Memory B cell (primary cell): ENCODE measurements at regions not wholly inside any gene's neighbourhood (a gene's known extent, or its start where the extent isn't known, plus 50 kb on each side); places are given as distances from the start of the nearest gene placed in this dataset.
"Not testable (repeated sequence)": the region's sequence is repeated elsewhere in the genome, so short reads cannot be mapped to it uniquely, and the experiment has no call there.

Experiments used
- ATAC-seq: fragments of 150-1000 bp; cut with Tn5 transposase; 2 replicates; pipeline ENCODE4 v1.10.0; 2021; ENCODE audit warnings: low read depth, mild to moderate bottlenecking, moderate library complexity
- DNase-seq, 2 donors: peaks; one replicate each; pipeline ENCODE4 v3.0.0; 2022; ENCODE audit warnings: low spot score in 2 of 2
- H3K27ac Mint-ChIP-seq: one replicate; pipeline ENCODE4 v1.8.0; 2022; ENCODE audit warnings: mild to moderate bottlenecking, moderate library complexity, mixed read lengths
- H3K27me3 Mint-ChIP-seq: one replicate; pipeline ENCODE4 v1.8.0; 2022; ENCODE audit warnings: mixed read lengths
- H3K36me3 Mint-ChIP-seq: one replicate; pipeline ENCODE4 v1.8.0; 2022; ENCODE audit warnings: mild to moderate bottlenecking, mixed read lengths
- H3K4me1 Mint-ChIP-seq: one replicate; pipeline ENCODE4 v1.8.0; 2022; ENCODE audit warnings: mixed read lengths
- H3K4me3 Mint-ChIP-seq: one replicate; pipeline ENCODE4 v1.8.0; 2022; ENCODE audit warnings: mild to moderate bottlenecking, moderate library complexity, mixed read lengths
- H3K9me3 Mint-ChIP-seq: one replicate; pipeline ENCODE4 v1.8.0; 2022; ENCODE audit warnings: mixed read lengths

- H3K9me3 Mint-ChIP-seq, result no peaks in the 10 kb centered on the region
- no peak overlapping the region for H3K4me3 Mint-ChIP-seq
- H3K27me3 Mint-ChIP-seq, result no peaks in the 10 kb centered on the region
Observed at GRCh38 chr14:86065407-86065806, 535.5 kb downstream of the FLRT2 start.

GRCh38 chr14:86064595-86064994 lies 534.7 kb downstream of the FLRT2 start:
- H3K27me3 Mint-ChIP-seq, H3K27ac Mint-ChIP-seq: not testable (repeated sequence)

More at GRCh38 chr14:86065407-86065806, 535.5 kb downstream of the FLRT2 start:
- H3K36me3 Mint-ChIP-seq, result no peaks in the 10 kb centered on the region
- DNase-seq (no peak), ATAC-seq (no peak)
- no peaks in the 10 kb centered on the region for H3K4me1 Mint-ChIP-seq
- H3K27ac Mint-ChIP-seq, result no peak overlapping the region

GRCh38 chr14:86057018-86057667 lies 527.2 kb downstream of the FLRT2 start:
- Mint-ChIP-seq H3K9me3 (no peaks in the 10 kb centered on the region), H3K27ac (no peak overlapping the region), H3K4me1 (no peaks in the 10 kb centered on the region), H3K27me3 (no peaks in the 10 kb centered on the region), H3K4me3 (no peak overlapping the region), H3K36me3 (no peaks in the 10 kb centered on the region)
- ATAC-seq (no peak), DNase-seq (peak in 1 of 2 donors; percentile 11)

More at GRCh38 chr14:86064595-86064994, 534.7 kb downstream of the FLRT2 start:
- H3K9me3 Mint-ChIP-seq, H3K36me3 Mint-ChIP-seq, DNase-seq, ATAC-seq, H3K4me3 Mint-ChIP-seq, H3K4me1 Mint-ChIP-seq: not testable (repeated sequence)

- Mint-ChIP-seq H3K27ac (no peak overlapping the region), H3K9me3 (no peaks in the 10 kb centered on the region), H3K36me3 (no peaks in the 10 kb centered on the region), H3K4me3 (no peak overlapping the region), H3K27me3 (no peaks in the 10 kb centered on the region), H3K4me1 (no peaks in the 10 kb centered on the region)
- DNase-seq (no peak), ATAC-seq (no peak)
Observed at GRCh38 chr14:86055512-86056075, 525.6 kb downstream of the FLRT2 start.

- ATAC-seq, result no peak
- no peak for DNase-seq
- Mint-ChIP-seq H3K4me1 (no peaks in the 10 kb centered on the region), H3K27me3 (no peaks in the 10 kb centered on the region), H3K27ac (no peak overlapping the region), H3K4me3 (no peak overlapping the region), H3K9me3 (no peaks in the 10 kb centered on the region), H3K36me3 (no peaks in the 10 kb centered on the region)
Observed at GRCh38 chr14:86052868-86053267, 522.9 kb downstream of the FLRT2 start.

GRCh38 chr14:86050757-86051156 lies 520.8 kb downstream of the FLRT2 start:
- Mint-ChIP-seq H3K4me3 (no peak overlapping the region), H3K27ac (no peak overlapping the region), H3K27me3 (no peaks in the 10 kb centered on the region), H3K4me1 (no peaks in the 10 kb centered on the region), H3K9me3 (peaks cover 2% of the 10 kb centered on the region), H3K36me3 (peaks cover 3% of the 10 kb centered on the region)
- DNase-seq (no peak), ATAC-seq (no peak)

- Mint-ChIP-seq H3K27ac (no peak overlapping the region), H3K27me3 (no peaks in the 10 kb centered on the region), H3K9me3 (peaks cover 2% of the 10 kb centered on the region), H3K4me1 (no peaks in the 10 kb centered on the region), H3K36me3 (peaks cover 4% of the 10 kb centered on the region), H3K4me3 (no peak overlapping the region)
- DNase-seq, result no peak
- no peak for ATAC-seq
Observed at GRCh38 chr14:86050072-86050683, 520.2 kb downstream of the FLRT2 start.

GRCh38 chr14:86039176-86039575 lies 509.2 kb downstream of the FLRT2 start:
- no peaks in the 10 kb centered on the region for H3K4me1 Mint-ChIP-seq
- no peak overlapping the region for H3K27ac Mint-ChIP-seq
- DNase-seq (no peak), ATAC-seq (no peak)
- no peaks in the 10 kb centered on the region for H3K9me3 Mint-ChIP-seq
- H3K4me3 Mint-ChIP-seq, result no peak overlapping the region
- no peaks in the 10 kb centered on the region for H3K36me3 Mint-ChIP-seq
- H3K27me3 Mint-ChIP-seq, result no peaks in the 10 kb centered on the region

- ATAC-seq, result peak; percentile 29
- DNase-seq, result peak; percentile 10 to 12
- no peaks in the 10 kb centered on the region for H3K4me1 Mint-ChIP-seq
- H3K36me3 Mint-ChIP-seq, result no peaks in the 10 kb centered on the region
- no peaks in the 10 kb centered on the region for H3K27me3 Mint-ChIP-seq
- H3K27ac Mint-ChIP-seq, result no peak overlapping the region
- no peaks in the 10 kb centered on the region for H3K9me3 Mint-ChIP-seq
- H3K4me3 Mint-ChIP-seq, result no peak overlapping the region
Observed at GRCh38 chr14:86038387-86039042, 508.6 kb downstream of the FLRT2 start.

GRCh38 chr14:86035882-86036281 lies 505.9 kb downstream of the FLRT2 start:
- DNase-seq (no peak), ATAC-seq (no peak)
- H3K27ac Mint-ChIP-seq, result no peak overlapping the region
- H3K36me3 Mint-ChIP-seq, result no peaks in the 10 kb centered on the region
- H3K27me3 Mint-ChIP-seq, result no peaks in the 10 kb centered on the region
- no peaks in the 10 kb centered on the region for H3K4me1 Mint-ChIP-seq
- H3K9me3 Mint-ChIP-seq, result no peaks in the 10 kb centered on the region
- no peak overlapping the region for H3K4me3 Mint-ChIP-seq

- H3K36me3 Mint-ChIP-seq, result peaks cover 2% of the 10 kb centered on the region
Observed at GRCh38 chr14:86027990-86028389, 498.0 kb downstream of the FLRT2 start.

GRCh38 chr14:86027144-86027543 lies 497.2 kb downstream of the FLRT2 start:
- DNase-seq (no peak), ATAC-seq (no peak)
- peaks cover 7% of the 10 kb centered on the region for H3K9me3 Mint-ChIP-seq
- H3K4me3 Mint-ChIP-seq, result no peak overlapping the region
- peaks cover 2% of the 10 kb centered on the region for H3K36me3 Mint-ChIP-seq
- no peaks in the 10 kb centered on the region for H3K27me3 Mint-ChIP-seq
- H3K4me1 Mint-ChIP-seq, result no peaks in the 10 kb centered on the region
- no peak overlapping the region for H3K27ac Mint-ChIP-seq

More at GRCh38 chr14:86027990-86028389, 498.0 kb downstream of the FLRT2 start:
- no peak overlapping the region for H3K27ac Mint-ChIP-seq
- DNase-seq, result no peak
- peaks cover 7% of the 10 kb centered on the region for H3K9me3 Mint-ChIP-seq
- no peaks in the 10 kb centered on the region for H3K27me3 Mint-ChIP-seq
- no peak for ATAC-seq
- no peaks in the 10 kb centered on the region for H3K4me1 Mint-ChIP-seq
- H3K4me3 Mint-ChIP-seq, result no peak overlapping the region

- Mint-ChIP-seq H3K4me1 (peaks cover 2% of the 10 kb centered on the region), H3K4me3 (no peak overlapping the region), H3K27ac (no peak overlapping the region), H3K27me3 (no peaks in the 10 kb centered on the region), H3K36me3 (peaks cover 4% of the 10 kb centered on the region), H3K9me3 (peaks cover 8% of the 10 kb centered on the region)
- DNase-seq (no peak), ATAC-seq (no peak)
Observed at GRCh38 chr14:86022031-86022629, 492.2 kb downstream of the FLRT2 start.

GRCh38 chr14:86020841-86021240 lies 490.9 kb downstream of the FLRT2 start:
- Mint-ChIP-seq H3K36me3 (peaks cover 4% of the 10 kb centered on the region), H3K4me1 (peaks cover 2% of the 10 kb centered on the region), H3K27ac (no peak overlapping the region), H3K9me3 (peaks cover 5% of the 10 kb centered on the region), H3K27me3 (no peaks in the 10 kb centered on the region), H3K4me3 (no peak overlapping the region)
- no peak for DNase-seq
- ATAC-seq, result no peak
